Kidney capillary endothelial cell (primary cell): ENCODE measurements at regions not wholly inside any gene's neighbourhood (a gene's known extent, or its start where the extent isn't known, plus 50 kb on each side); places are given as distances from the start of the nearest gene placed in this dataset.
"Not testable (repeated sequence)": the region's sequence is repeated elsewhere in the genome, so short reads cannot be mapped to it uniquely, and the experiment has no call there.

ENCODE experiments used
- DNase-seq: peaks from one replicate; pipeline ENCODE4 v3.0.0-alpha.2; 2018; ENCODE audit warnings: low spot score

GRCh38 chr19:28569132-28570131 lies 643.5 kb downstream of the UQCRFS1 start:
- no peak for DNase-seq

- no peak for DNase-seq
These were observed 645.1 kb downstream of the UQCRFS1 start for GRCh38 chr19:28567834-28568233.

- DNase-seq = no peak
These were observed 648.7 kb downstream of the UQCRFS1 start for GRCh38 chr19:28563964-28564921.

GRCh38 chr19:28560786-28561185 lies 652.2 kb downstream of the UQCRFS1 start:
- no peak for DNase-seq

GRCh38 chr19:28558783-28559182 lies 654.2 kb downstream of the UQCRFS1 start:
- no peak for DNase-seq

DNA sequence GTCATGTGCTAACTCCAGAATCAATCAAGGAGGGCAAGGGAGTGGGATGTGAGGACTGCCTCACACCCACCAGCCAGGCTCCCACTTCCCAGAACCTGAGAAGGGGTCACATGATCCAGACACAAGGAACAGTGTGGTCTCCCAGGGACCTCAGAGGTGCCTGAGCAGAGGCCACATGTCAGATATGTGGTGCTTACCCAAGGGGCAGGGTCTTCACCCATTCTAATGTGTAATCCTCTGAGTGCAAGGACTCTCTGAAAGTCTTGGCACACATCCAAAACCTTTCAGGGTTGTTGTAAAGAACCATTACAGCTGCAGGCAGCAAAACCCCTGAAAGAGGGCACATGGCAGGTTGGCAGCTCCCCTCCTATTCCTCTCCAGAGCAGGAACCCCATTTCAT lies 656.6 kb downstream of the UQCRFS1 start:
- no peak for DNase-seq

- DNase-seq = no peak
These were observed 657.6 kb downstream of the UQCRFS1 start for GRCh38 chr19:28555317-28555716.

- no peak for DNase-seq
These were observed 658.4 kb downstream of the UQCRFS1 start for GRCh38 chr19:28554321-28555091.

- DNase-seq = no peak
These were observed 659.2 kb downstream of the UQCRFS1 start for GRCh38 chr19:28553764-28554163.

DNA sequence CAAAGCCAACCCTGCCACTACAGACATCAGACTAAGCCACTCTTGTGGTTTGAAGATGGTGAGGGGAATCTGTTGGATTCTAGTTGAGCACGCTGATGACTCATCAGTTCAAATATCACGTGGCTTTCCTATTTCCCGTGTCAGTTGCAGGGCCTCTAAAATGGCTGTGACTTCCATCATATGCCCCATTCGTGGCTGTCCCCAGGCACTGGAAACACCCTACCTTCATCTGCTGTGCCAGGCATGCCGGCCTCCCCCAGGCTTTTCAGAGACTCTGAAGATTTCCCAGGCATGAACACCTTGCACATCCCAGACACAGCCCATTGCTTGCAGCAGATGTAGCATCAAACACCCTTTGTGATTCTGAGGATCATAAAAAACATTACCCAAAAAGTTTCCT lies 659.9 kb downstream of the UQCRFS1 start:
- DNase-seq = no peak

GRCh38 chr19:28549680-28550277 lies 663.2 kb downstream of the UQCRFS1 start:
- no peak for DNase-seq

DNA sequence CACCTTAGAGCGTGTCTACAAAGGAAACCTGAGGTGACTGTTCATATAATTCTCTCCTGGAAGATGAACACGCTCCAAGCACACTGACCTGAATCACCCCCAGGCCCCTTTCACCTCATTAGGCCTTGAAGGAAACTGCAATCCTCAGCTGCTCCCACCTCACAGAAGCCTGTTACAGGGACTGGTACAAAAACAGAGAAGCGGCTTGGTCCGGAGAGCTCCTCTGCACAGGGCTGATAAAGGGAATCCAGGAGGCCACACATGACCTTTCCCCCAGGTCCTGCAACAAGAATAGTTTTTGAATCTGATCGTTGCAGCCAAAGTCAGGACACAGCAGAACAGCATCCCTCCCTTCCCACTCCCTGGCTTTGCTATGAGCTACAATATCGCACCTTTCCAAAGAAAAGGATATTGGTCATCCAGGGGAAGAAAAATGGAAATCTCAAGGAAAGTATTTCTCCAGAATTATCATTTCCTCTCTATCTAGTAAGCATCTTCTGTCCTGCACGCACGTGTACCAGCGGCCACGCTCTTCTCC lies 666.7 kb downstream of the UQCRFS1 start:
- DNase-seq = no peak

- DNase-seq = not testable (repeated sequence)
These were observed 667.6 kb downstream of the UQCRFS1 start for GRCh38 chr19:28545397-28545796.

DNA sequence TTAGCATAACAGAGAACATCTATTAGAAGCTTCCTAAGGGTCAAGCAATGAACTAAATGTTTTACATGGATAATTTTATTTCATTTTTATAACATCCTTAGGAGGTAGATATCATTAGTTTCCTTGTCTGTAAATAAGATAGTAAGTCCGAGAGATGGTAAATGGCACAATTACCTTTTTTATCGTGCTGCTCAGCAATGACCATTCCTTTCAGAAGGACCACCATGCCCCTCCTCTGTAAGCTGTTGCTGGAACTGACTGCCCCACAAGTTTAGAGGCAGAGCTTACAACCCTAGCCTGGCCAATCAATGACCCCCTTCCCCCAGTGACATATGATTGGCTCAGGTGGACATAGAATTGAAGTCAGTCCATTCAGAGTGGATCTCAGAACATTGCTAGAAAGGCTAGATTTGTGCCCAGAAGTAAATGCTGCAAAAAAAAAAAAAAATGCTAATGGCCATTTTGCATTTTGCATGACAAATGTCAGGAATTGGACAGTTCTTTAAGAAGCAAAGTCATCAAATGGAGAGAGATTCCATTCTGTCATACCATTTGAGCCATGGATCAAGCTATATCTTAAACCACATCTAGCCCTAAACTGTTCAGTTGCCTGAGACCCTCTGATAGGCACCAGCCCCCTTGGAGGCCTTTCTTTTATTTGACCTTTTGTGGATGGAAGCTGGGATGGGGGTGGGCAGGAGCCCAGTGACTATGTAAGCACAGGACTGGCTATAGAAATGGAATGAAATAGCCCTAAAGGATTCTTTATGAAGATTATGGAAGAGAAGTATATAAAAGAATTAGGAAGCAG lies 668.3 kb downstream of the UQCRFS1 start:
- no peak for DNase-seq

- no peak for DNase-seq
These were observed 669.6 kb downstream of the UQCRFS1 start for GRCh38 chr19:28543244-28543776.

GRCh38 chr19:28542394-28543243 lies 670.3 kb downstream of the UQCRFS1 start:
- no peak for DNase-seq

DNA sequence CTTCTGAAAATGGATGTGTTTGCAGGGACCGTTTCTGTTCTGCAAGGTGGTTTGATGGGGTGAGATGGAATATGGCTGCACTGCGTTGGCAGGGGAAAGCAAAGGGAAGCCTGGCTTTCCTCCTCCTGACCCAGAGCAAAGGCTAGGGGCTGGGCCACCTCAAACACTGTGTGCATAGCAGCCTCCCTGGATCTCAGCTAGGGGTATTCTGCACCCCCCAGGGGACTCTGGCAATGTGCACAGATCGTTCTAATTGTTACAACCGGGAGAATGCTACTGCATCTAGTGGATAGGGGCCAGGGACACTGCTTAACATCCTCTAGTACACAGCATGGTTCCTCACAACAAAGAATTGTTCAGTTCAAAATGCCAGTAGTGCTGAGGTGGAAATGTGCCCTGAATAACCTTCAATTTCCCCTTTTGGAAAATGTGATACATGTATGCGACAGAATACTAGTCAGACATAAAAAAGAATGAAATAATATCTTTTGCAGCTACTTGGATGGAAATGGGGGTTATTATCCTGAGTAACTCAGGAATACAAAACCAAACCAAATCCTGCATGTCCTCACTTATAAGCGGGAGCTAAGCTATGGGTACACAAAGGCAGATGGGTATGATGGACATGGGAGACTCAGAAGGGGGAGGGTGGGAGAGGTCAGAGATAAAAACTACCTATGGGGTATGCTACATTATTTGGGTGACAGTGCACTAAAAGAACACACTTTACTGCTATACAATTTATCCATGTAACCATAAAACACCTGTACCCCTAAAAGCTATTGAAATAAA lies 671.2 kb downstream of the UQCRFS1 start:
- no peak for DNase-seq

DNA sequence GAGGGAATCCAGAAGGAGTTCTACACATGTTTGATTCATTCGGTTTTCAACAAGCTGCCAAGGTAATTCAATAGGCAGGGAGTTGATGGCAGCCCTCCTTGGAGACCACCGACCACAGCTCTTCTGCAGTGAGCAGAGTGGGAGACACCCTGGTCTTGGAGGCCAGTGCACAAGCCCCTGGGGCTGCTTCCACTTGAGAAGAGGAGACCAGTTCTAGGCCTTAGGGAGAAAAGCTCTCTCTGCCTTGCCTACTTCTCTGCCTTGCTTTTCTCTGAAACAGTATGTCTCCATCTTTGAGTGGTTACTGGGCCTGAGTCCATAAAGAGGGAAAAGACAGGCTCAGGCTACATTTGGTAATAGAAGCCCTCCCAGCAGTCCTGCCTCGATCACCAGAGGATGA lies 671.9 kb downstream of the UQCRFS1 start:
- no peak for DNase-seq
